WTC11 (cell line): ENCODE measurements at regions not wholly inside any gene's neighbourhood (a gene's known extent, or its start where the extent isn't known, plus 50 kb on each side); places are given as distances from the start of the nearest gene placed in this dataset.

Source experiments
- ATAC-seq: fragments of 200-7000 bp; cut with Tn5 transposase; 2 replicates; pipeline ENCODE4 v1.10.0; 2021; ENCODE audit warnings: mild to moderate bottlenecking, moderate library complexity
- CTCF ChIA-PET: fragments of 300-600 bp; sonication (Branson Sonifier 250); formaldehyde crosslinking; loops from one replicate; lab custom pipeline; 2021; ENCODE audit warnings: antibody characterized with exemption; lab: Charles Lee
- POLR2A ChIA-PET: fragments of 350-600 bp; sonication (Branson Sonifier 250); formaldehyde crosslinking; loops from one replicate; lab custom pipeline; 2021; ENCODE audit warnings: antibody characterized with exemption; lab: Charles Lee
- DNase-seq: peaks from one replicate; pipeline ENCODE4 v3.0.0; 2021; ENCODE audit warnings: low spot score
- H3K27ac Mint-ChIP-seq: 2 replicates; pipeline ENCODE4 v1.8.0; 2021; ENCODE audit warnings: mixed read lengths
- H3K27me3 Mint-ChIP-seq: 2 replicates; pipeline ENCODE4 v1.8.0; 2021; ENCODE audit warnings: low read depth, mild to moderate bottlenecking, moderate library complexity, mixed read lengths
- H3K36me3 Mint-ChIP-seq: 2 replicates; pipeline ENCODE4 v1.8.0; 2021; ENCODE audit warnings: mixed read lengths
- H3K4me1 Mint-ChIP-seq: 2 replicates; pipeline ENCODE4 v1.8.0; 2022; ENCODE audit warnings: mixed read lengths
- H3K4me3 Mint-ChIP-seq: 2 replicates; pipeline ENCODE4 v1.8.0; 2021; ENCODE audit warnings: mild to moderate bottlenecking, moderate library complexity, mixed read lengths
- H3K9me3 Mint-ChIP-seq: 2 replicates; pipeline ENCODE4 v1.8.0; 2021; ENCODE audit warnings: mixed read lengths
- AFF4 ChIP-seq: sonication (generic); formaldehyde crosslinking; IDR thresholded peaks from 2 replicates; pipeline ENCODE4 v1.8.1; 2023; ENCODE audit warnings: mild to moderate bottlenecking, missing genetic modification reagents, borderline replicate concordance
- AR ChIP-seq: fragments of 250-450 bp; sonication (Bioruptor Pico); IDR thresholded peaks from 2 replicates; pipeline ENCODE4 v1.9.0; 2021; ENCODE audit warnings: mild to moderate bottlenecking
- ARID4B ChIP-seq: sonication (generic); formaldehyde crosslinking; IDR thresholded peaks from 2 replicates; pipeline ENCODE4 v1.8.0; 2023; ENCODE audit warnings: missing genetic modification reagents, mild to moderate bottlenecking, borderline replicate concordance
- ATF2 ChIP-seq: sonication (generic); formaldehyde crosslinking; IDR thresholded peaks from 2 replicates; pipeline ENCODE4 v1.8.1; 2022; ENCODE audit warnings: low read depth, missing genetic modification reagents, borderline replicate concordance
- ATF6 ChIP-seq: sonication (generic); formaldehyde crosslinking; IDR thresholded peaks from 2 replicates; pipeline ENCODE4 v1.8.1; 2023; ENCODE audit warnings: mild to moderate bottlenecking, missing genetic modification reagents
- CBFB ChIP-seq: sonication (generic); formaldehyde crosslinking; IDR thresholded peaks from 2 replicates; pipeline ENCODE4 v1.8.1; 2022; ENCODE audit warnings: mild to moderate bottlenecking, low read depth, missing genetic modification reagents
- CREM ChIP-seq: sonication (generic); formaldehyde crosslinking; IDR thresholded peaks from 2 replicates; pipeline ENCODE4 v1.8.1; 2022; ENCODE audit warnings: mild to moderate bottlenecking, missing genetic modification reagents, moderate library complexity
- CTCF ChIP-seq: fragments of 200-600 bp; IDR thresholded peaks from 2 replicates; pipeline ENCODE4 v1.8.0; 2022; ENCODE audit warnings: antibody characterized with exemption
- ESRRA ChIP-seq: sonication (generic); formaldehyde crosslinking; IDR thresholded peaks from 2 replicates; pipeline ENCODE4 v1.8.1; 2022; ENCODE audit warnings: mild to moderate bottlenecking, missing genetic modification reagents, borderline replicate concordance
- GTF2I ChIP-seq: fragments of 250-450 bp; sonication (Bioruptor Pico); conservative IDR thresholded peaks from 2 replicates; pipeline ENCODE4 v1.4.0; 2021; ENCODE audit warnings: mild to moderate bottlenecking
- JUN ChIP-seq: sonication (generic); formaldehyde crosslinking; IDR thresholded peaks from 2 replicates; pipeline ENCODE4 v1.8.0; 2023; ENCODE audit warnings: mild to moderate bottlenecking, missing genetic modification reagents
- MXD4 ChIP-seq: fragments of 250-450 bp; sonication (Bioruptor Pico); IDR thresholded peaks from 2 replicates; pipeline ENCODE4 v1.8.0; 2021; ENCODE audit warnings: mild to moderate bottlenecking, moderate library complexity, borderline replicate concordance
- OVOL2 ChIP-seq: fragments of 250-450 bp; sonication (Bioruptor Pico); IDR thresholded peaks from 2 replicates; pipeline ENCODE4 v1.9.0; 2021; ENCODE audit warnings: mild to moderate bottlenecking, borderline replicate concordance
- SMAD3 ChIP-seq: sonication (generic); formaldehyde crosslinking; IDR thresholded peaks from 2 replicates; pipeline ENCODE4 v1.8.0; 2022; ENCODE audit warnings: missing genetic modification reagents, mild to moderate bottlenecking, borderline replicate concordance
- USF1 ChIP-seq: sonication (generic); formaldehyde crosslinking; IDR thresholded peaks from 2 replicates; pipeline ENCODE4 v1.8.0; 2022; ENCODE audit warnings: mild to moderate bottlenecking, missing genetic modification reagents
- ZNF263 ChIP-seq: sonication (generic); formaldehyde crosslinking; IDR thresholded peaks from 2 replicates; pipeline ENCODE4 v1.8.1; 2022; ENCODE audit warnings: low read depth, mild to moderate bottlenecking, moderate library complexity, missing genetic modification reagents

- no peak overlapping the region for H3K27ac Mint-ChIP-seq
- H3K27me3 Mint-ChIP-seq = no peaks in the 10 kb centered on the region; the same call in 1 of the 2 replicates
- CTCF ChIA-PET = interaction anchor here (1.0 kb wide), 1 partner anchor 44 kb away, joined by 3 read pairs; no protein-coding TSS in a partner anchor
- H3K4me1 Mint-ChIP-seq = no peaks in the 10 kb centered on the region
- TF ChIP-seq OVOL2 (CRISPR knock-in tag) = no peak
- no peak for TF ChIP-seq GTF2I
- no peak for TF ChIP-seq JUN
- TF ChIP-seq SMAD3 = no peak
- POLR2A ChIA-PET = no interaction called here
- peaks cover 4% of the 10 kb centered on the region; the same call in 1 of the 2 replicates for H3K36me3 Mint-ChIP-seq
- H3K9me3 Mint-ChIP-seq = peaks cover 12% of the 10 kb centered on the region
- ATAC-seq (no peak), DNase-seq (no peak)
- no peak overlapping the region for H3K4me3 Mint-ChIP-seq
These were observed 125.2 kb downstream of the RTP5 start for GRCh38 chr2:241994556-241995213.

GRCh38 chr2:241996100-241996499, 126.6 kb downstream of the RTP5 start:
- Mint-ChIP-seq H3K27me3 (no peaks in the 10 kb centered on the region; the same call in 1 of the 2 replicates), H3K36me3 (no peaks in the 10 kb centered on the region), H3K27ac (no peak overlapping the region), H3K9me3 (0 out of 2 replicates have a peak, but pooled peaks cover 3% of the 10 kb centered on the region), H3K4me3 (no peak overlapping the region), H3K4me1 (no peaks in the 10 kb centered on the region)
- POLR2A ChIA-PET = no interaction called here
- CTCF ChIA-PET = no interaction called here
- no peak for ATAC-seq
- DNase-seq = no peak
- TF ChIP-seq ZNF263 (CRISPR knock-in tag) (no peak), ARID4B (CRISPR knock-in tag) (no peak), ESRRA (no peak), GTF2I (no peak), ATF2 (CRISPR knock-in tag) (no peak), AFF4 (no peak), AR (CRISPR knock-in tag) (no peak), CTCF (no peak), ATF6 (CRISPR knock-in tag) (no peak), CBFB (CRISPR knock-in tag) (no peak), MXD4 (CRISPR knock-in tag) (no peak), JUN (no peak), USF1 (no peak), CREM (no peak)
